CD14-positive monocyte (primary cell): ENCODE measurements at regions not wholly inside any gene's neighbourhood (a gene's known extent, or its start where the extent isn't known, plus 50 kb on each side); places are given as distances from the start of the nearest gene placed in this dataset.

Experiments used
- DNase-seq, 3 donors: peaks; one replicate each; pipeline ENCODE4 v3.0.0-alpha.2; 2011 to 2022
- H2AFZ ChIP-seq: 2 replicates; pipeline ENCODE4 v1.6.0; 2012; ENCODE audit warnings: mild to moderate bottlenecking, low read depth, low read length, inconsistent platforms; ENCODE audit not compliant: insufficient read depth, poor library complexity, severe bottlenecking
- H3K27ac ChIP-seq, 2 donors: 1 replicate in 1 of 2; 2 replicates in 1 of 2; pipeline ENCODE4 v1.5.1; 2012 to 2013; ENCODE audit warnings: low read length in 2 of 2, control low read depth in 1 of 2, inconsistent platforms in 1 of 2, low read depth in 1 of 2, mild to moderate bottlenecking in 1 of 2
- H3K27me3 ChIP-seq, 2 donors: one replicate each; pipeline versions ENCODE4 v1.6.0 to v1.6.1; 2011 to 2013; ENCODE audit warnings: low read length in 2 of 2; ENCODE audit not compliant: control insufficient read depth in 2 of 2, insufficient read depth in 2 of 2
- H3K36me3 ChIP-seq, 2 donors: replicated peaks in 1 of 2; 1 replicate in 1 of 2; 2 replicates in 1 of 2; pipeline versions ENCODE4 v1.5.1 to v1.6.1; 2012 to 2013; ENCODE audit warnings: low read length in 2 of 2, control low read depth in 1 of 2, inconsistent platforms in 1 of 2, mild to moderate bottlenecking in 1 of 2; ENCODE audit not compliant: insufficient read depth in 2 of 2, control insufficient read depth in 1 of 2
- H3K4me1 ChIP-seq, 2 donors: 1 replicate in 1 of 2; 2 replicates in 1 of 2; pipeline versions ENCODE4 v1.5.1 to v1.6.1; 2012 to 2013; ENCODE audit warnings: low read length in 2 of 2, control low read depth in 1 of 2, inconsistent platforms in 1 of 2, mild to moderate bottlenecking in 1 of 2, moderate library complexity in 1 of 2; ENCODE audit not compliant: insufficient read depth in 2 of 2, control insufficient read depth in 1 of 2
- H3K4me2 ChIP-seq: replicated peaks from 2 replicates; pipeline ENCODE3; 2012; ENCODE audit warnings: low read length, moderate library complexity, mild to moderate bottlenecking; ENCODE audit not compliant: poor library complexity, severe bottlenecking; ENCODE audit errors: extremely low read depth
- H3K4me3 ChIP-seq, 3 experiments: fragments of 200-600 bp in 1 of 3; sonication (generic) in 1 of 3; replicated peaks in 1 of 3; 1 replicate in 2 of 3; 2 replicates in 1 of 3; pipeline ENCODE4 v1.5.1; 2011 to 2013; ENCODE audit warnings: low read length in 3 of 3, mild to moderate bottlenecking in 3 of 3, control low read depth in 2 of 3, low read depth in 2 of 3, inconsistent platforms in 1 of 3, moderate library complexity in 1 of 3
- H3K79me2 ChIP-seq: 2 replicates; pipeline ENCODE4 v1.6.0; 2012; ENCODE audit warnings: mild to moderate bottlenecking, control low read depth, inconsistent platforms, low read length, moderate library complexity; ENCODE audit not compliant: insufficient read depth
- H3K9ac ChIP-seq: 2 replicates; pipeline ENCODE4 v1.6.0; 2017; ENCODE audit warnings: low read length, mild to moderate bottlenecking; ENCODE audit not compliant: insufficient read depth, poor library complexity, severe bottlenecking
- H3K9me3 ChIP-seq, 2 donors: replicated peaks in 1 of 2; 1 replicate in 1 of 2; 2 replicates in 1 of 2; pipeline versions ENCODE4 v1.5.1 to v1.6.1; 2012 to 2013; ENCODE audit warnings: low read length in 2 of 2, control low read depth in 1 of 2; ENCODE audit not compliant: control insufficient read depth in 1 of 2, insufficient read depth in 1 of 2
- H4K20me1 ChIP-seq: 2 replicates; pipeline ENCODE4 v1.6.0; 2012; ENCODE audit warnings: mild to moderate bottlenecking, low read length, control low read depth, moderate library complexity; ENCODE audit not compliant: insufficient read depth
- H3K27ac Mint-ChIP-seq, 7 donors: one replicate each; pipeline ENCODE4 v1.8.0; 2020; ENCODE audit warnings: mild to moderate bottlenecking in 7 of 7, mixed read lengths in 7 of 7, moderate library complexity in 6 of 7, inconsistent platforms in 2 of 7
- H3K27me3 Mint-ChIP-seq, 3 donors: one replicate each; pipeline ENCODE4 v1.8.0; 2021 to 2022; ENCODE audit warnings: low read depth in 3 of 3, mild to moderate bottlenecking in 3 of 3, mixed read lengths in 3 of 3, moderate library complexity in 3 of 3, inconsistent platforms in 1 of 3
- H3K36me3 Mint-ChIP-seq, 2 donors: one replicate each; pipeline ENCODE4 v1.8.0; 2020; ENCODE audit warnings: mixed read lengths in 2 of 2, inconsistent platforms in 1 of 2, mild to moderate bottlenecking in 1 of 2
- H3K4me1 Mint-ChIP-seq: one replicate; pipeline ENCODE4 v1.8.0; 2020; ENCODE audit warnings: mild to moderate bottlenecking, mixed read lengths
- H3K4me3 Mint-ChIP-seq, 2 donors: one replicate each; pipeline ENCODE4 v1.8.0; 2020; ENCODE audit warnings: mild to moderate bottlenecking in 2 of 2, mixed read lengths in 2 of 2, moderate library complexity in 1 of 2
- H3K9me3 Mint-ChIP-seq, 7 donors: one replicate each; pipeline ENCODE4 v1.8.0; 2020 to 2022; ENCODE audit warnings: mixed read lengths in 7 of 7, mild to moderate bottlenecking in 6 of 7, moderate library complexity in 6 of 7, inconsistent platforms in 2 of 7
- CTCF ChIP-seq: fragments of 200-600 bp; IDR thresholded peaks from one replicate; pipeline ENCODE4 v1.8.0; 2022; ENCODE audit warnings: antibody characterized with exemption, mild to moderate bottlenecking
- WGBS: methylation state at CpG from one replicate; pipeline ENCODE4 v1.1.5; 2013; ENCODE audit warnings: missing lambda C conversion rate; ENCODE audit not compliant: insufficient coverage; 5-methylcytosine and 5-hydroxymethylcytosine counted together
- intact Hi-C, 2 donors: fragments of 100-400 bp; cut with micrococcal nuclease; formaldehyde crosslinking; loops; one replicate each; pipeline versions ENCODE4 v1.15.0 to v1.15.1; 2023

- H3K4me2 ChIP-seq = no peak overlapping the region
- no peak overlapping the region for H2AFZ ChIP-seq
- no peaks in the 10 kb centered on the region for H3K36me3 ChIP-seq
- no peaks in the 10 kb centered on the region for H3K4me1 ChIP-seq
- no peak for TF ChIP-seq CTCF
- H3K4me3 ChIP-seq = no peak overlapping the region
- H3K9me3 ChIP-seq = no peaks in the 10 kb centered on the region
- H4K20me1 ChIP-seq = no peaks in the 10 kb centered on the region
- Mint-ChIP-seq H3K27me3 (peaks cover 10 to 17% (median 10%) of the 10 kb centered on the region in 3 donors), H3K27ac (peak overlapping the region in 1 of 7 donors; percentile 58), H3K9me3 (peaks cover 0 to 5% (median 0%) of the 10 kb centered on the region in 7 donors), H3K36me3 (no peaks in the 10 kb centered on the region), H3K4me3 (no peak overlapping the region), H3K4me1 (peaks cover 5% of the 10 kb centered on the region)
- peaks cover 5 to 8% of the 10 kb centered on the region in 2 donors for H3K27me3 ChIP-seq
- H3K9ac ChIP-seq = no peak overlapping the region
- H3K27ac ChIP-seq = no peak overlapping the region
- no peak for DNase-seq
- no CpG with 5 or more reads among the region's 1 CpG for WGBS
- intact Hi-C loops = no loop called here
- H3K79me2 ChIP-seq = no peaks in the 10 kb centered on the region
Measured at GRCh38 chr21:32844076-32844475, 72.5 kb upstream of the PAXBP1 start.

- Histone ChIP-seq H2AFZ (no peak overlapping the region), H3K27me3 (peaks cover 5 to 15% of the 10 kb centered on the region in 2 donors), H3K79me2 (no peaks in the 10 kb centered on the region), H3K4me3 (no peak overlapping the region), H3K4me2 (no peak overlapping the region), H4K20me1 (no peaks in the 10 kb centered on the region), H3K36me3 (no peaks in the 10 kb centered on the region), H3K9me3 (no peaks in the 10 kb centered on the region), H3K4me1 (no peaks in the 10 kb centered on the region), H3K9ac (no peak overlapping the region), H3K27ac (no peak overlapping the region)
- H3K4me3 Mint-ChIP-seq = peak overlapping the region in 1 of 2 donors; percentile 9
- DNase-seq = peak in 2 of 3 donors; percentile 1 to 41
- 97% methylated on average over 4 of the region's 14 CpGs for WGBS
- H3K27me3 Mint-ChIP-seq = peaks cover 8 to 17% (median 9%) of the 10 kb centered on the region in 3 donors
- intact Hi-C loops = no loop called here
- H3K27ac Mint-ChIP-seq = no peak overlapping the region
- peaks cover 0 to 5% (median 0%) of the 10 kb centered on the region in 7 donors for H3K9me3 Mint-ChIP-seq
- H3K36me3 Mint-ChIP-seq = no peaks in the 10 kb centered on the region
- H3K4me1 Mint-ChIP-seq = peaks cover 5% of the 10 kb centered on the region
- no peak for TF ChIP-seq CTCF
Measured at GRCh38 chr21:32844653-32845436, 73.3 kb upstream of the PAXBP1 start.
